ENCODE measurements at regions not wholly inside any gene's neighbourhood (a gene's known extent, or its start where the extent isn't known, plus 50 kb on each side); places are given as distances from the start of the nearest gene placed in this dataset.
A peak's percentile ranks its signal among the peaks of the same experiment; 100 is the strongest.

DNA sequence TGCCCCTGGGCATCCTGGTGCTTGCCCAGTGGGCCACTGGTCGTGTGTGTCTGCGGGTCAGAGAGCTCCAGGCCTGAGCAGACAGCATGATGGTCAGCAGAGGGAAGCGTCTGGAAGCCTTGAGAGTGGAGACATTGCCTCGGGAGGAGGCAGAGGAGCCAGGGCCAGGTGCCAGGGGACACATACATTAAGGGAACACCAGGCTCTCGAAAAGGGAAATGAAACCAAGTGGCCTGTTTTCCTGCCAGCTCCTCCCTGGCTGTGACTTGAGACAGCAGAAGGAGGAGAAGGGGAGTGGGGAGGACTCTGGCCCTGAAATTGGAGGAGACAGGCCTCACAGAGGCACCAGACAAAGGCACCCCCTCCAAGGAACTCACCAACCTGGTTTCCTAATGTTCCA lies 62.4 kb upstream of the LRP8 start:
- Histone ChIP-seq H3K36me3 (no peaks in the 10 kb centered on the region), H3K9me3 (peaks cover 0 to 2% (median 0%) of the 10 kb centered on the region in 4 donors), H3K27me3 (no peaks in the 10 kb centered on the region), H3K4me3 (no peak overlapping the region), H3K27ac (no peak overlapping the region), H3K4me1 (no peaks in the 10 kb centered on the region)
- 55 to 60% methylated on average over 5 of the region's 5 CpGs for WGBS, 2 donors
- peak; percentile 71 for DNase-seq
- TF ChIP-seq POLR2AphosphoS5 (IDR thresholded peaks at IDR 0.05) (no peak), POLR2A (IDR thresholded peaks at IDR 0.05) (no peak), EP300 (IDR thresholded peaks at IDR 0.05) (no peak)
- TF ChIP-seq, protein P1, sequence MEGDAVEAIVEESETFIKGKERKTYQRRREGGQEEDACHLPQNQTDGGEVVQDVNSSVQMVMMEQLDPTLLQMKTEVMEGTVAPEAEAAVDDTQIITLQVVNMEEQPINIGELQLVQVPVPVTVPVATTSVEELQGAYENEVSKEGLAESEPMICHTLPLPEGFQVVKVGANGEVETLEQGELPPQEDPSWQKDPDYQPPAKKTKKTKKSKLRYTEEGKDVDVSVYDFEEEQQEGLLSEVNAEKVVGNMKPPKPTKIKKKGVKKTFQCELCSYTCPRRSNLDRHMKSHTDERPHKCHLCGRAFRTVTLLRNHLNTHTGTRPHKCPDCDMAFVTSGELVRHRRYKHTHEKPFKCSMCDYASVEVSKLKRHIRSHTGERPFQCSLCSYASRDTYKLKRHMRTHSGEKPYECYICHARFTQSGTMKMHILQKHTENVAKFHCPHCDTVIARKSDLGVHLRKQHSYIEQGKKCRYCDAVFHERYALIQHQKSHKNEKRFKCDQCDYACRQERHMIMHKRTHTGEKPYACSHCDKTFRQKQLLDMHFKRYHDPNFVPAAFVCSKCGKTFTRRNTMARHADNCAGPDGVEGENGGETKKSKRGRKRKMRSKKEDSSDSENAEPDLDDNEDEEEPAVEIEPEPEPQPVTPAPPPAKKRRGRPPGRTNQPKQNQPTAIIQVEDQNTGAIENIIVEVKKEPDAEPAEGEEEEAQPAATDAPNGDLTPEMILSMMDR (IDR thresholded peaks at IDR 0.05): no peak
- intact Hi-C loops (cut with DNase I): no loop called here

DNA sequence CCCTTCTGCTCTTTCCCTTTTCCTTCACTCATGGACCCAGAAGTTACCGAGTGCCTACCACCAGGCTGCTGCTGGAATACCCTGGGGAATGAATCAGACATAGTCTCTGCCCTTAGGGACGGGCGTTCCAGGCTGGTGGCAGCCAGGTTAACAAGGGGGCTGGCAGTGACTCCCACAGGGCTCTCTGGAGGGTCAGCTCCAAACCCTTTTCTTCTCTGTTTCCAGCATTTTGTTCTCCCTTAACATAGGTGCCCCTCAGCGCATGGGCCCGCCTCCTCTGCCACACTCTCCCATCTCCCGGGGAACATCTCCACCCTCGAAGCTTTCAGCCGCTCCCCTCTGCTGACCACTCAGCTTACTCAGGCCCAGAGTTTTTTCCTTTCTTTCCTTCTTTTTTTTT lies 62.9 kb upstream of the LRP8 start:
- no peak overlapping the region for H3K27ac ChIP-seq
- TF ChIP-seq, protein P1 (IDR thresholded peaks at IDR 0.05): no peak
- TF ChIP-seq POLR2A (IDR thresholded peaks at IDR 0.05) (no peak), EP300 (IDR thresholded peaks at IDR 0.05) (no peak), POLR2AphosphoS5 (IDR thresholded peaks at IDR 0.05) (no peak)
- H3K27me3 ChIP-seq: peaks cover 0 to 2% (median 0%) of the 10 kb centered on the region in 3 donors
- no peaks in the 10 kb centered on the region for H3K4me1 ChIP-seq
- no peaks in the 10 kb centered on the region for H3K36me3 ChIP-seq
- 89 to 91% methylated on average over 8 of the region's 8 CpGs for WGBS, 2 donors
- no peak for DNase-seq
- intact Hi-C loops (cut with DNase I): no loop called here
- peaks cover 0 to 2% (median 0%) of the 10 kb centered on the region in 4 donors for H3K9me3 ChIP-seq
- no peak overlapping the region for H3K4me3 ChIP-seq

DNA sequence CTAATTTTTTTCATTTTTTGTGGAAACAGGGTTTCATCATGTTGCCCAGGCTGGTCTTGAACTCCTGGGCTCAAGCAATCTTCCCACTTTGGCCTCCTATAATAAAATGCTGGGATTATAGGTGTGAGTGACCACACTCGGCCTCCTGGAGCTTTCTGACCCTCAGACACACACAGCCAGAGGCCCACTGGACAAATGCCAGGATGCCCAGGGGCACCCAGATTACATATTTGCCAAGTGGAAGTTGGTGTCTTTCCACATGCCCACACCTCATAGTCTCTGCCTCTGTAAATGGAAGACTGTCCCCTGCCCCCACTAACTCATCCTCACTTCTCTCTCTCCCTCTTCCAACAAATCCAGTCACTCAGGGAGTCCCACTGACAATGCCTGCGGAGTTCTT lies 63.4 kb upstream of the LRP8 start:
- Histone ChIP-seq H3K4me1 (no peaks in the 10 kb centered on the region), H3K9me3 (peaks cover 0 to 2% (median 0%) of the 10 kb centered on the region in 4 donors), H3K27ac (no peak overlapping the region), H3K27me3 (peaks cover 0 to 6% (median 0%) of the 10 kb centered on the region in 3 donors), H3K4me3 (no peak overlapping the region), H3K36me3 (no peaks in the 10 kb centered on the region)
- WGBS, 2 donors: 66 to 78% methylated on average over 2 of the region's 2 CpGs
- intact Hi-C loops (cut with DNase I): no loop called here
- TF ChIP-seq POLR2A (IDR thresholded peaks at IDR 0.05) (no peak), POLR2AphosphoS5 (IDR thresholded peaks at IDR 0.05) (no peak)
- TF ChIP-seq, protein P1 (IDR thresholded peaks at IDR 0.05): no peak
- DNase-seq: no peak

DNA sequence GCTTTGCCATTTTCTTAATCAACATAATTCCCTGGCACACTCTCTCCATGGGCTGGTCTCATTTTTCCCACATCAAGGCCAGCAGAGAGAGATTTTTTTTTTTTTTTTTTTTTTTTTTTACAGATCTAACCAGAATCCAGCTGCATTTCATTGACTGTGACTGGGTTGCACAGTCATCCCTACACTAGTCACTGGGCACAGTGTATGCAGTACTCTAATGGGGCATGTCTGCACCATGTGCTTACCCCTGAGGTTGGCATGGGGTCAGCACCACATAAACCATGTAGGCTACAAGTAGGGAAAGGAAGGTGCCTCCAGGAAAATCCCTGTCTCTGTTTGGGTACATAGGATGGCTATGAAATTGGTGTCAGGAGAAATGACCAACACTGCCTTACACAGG lies 64.1 kb upstream of the LRP8 start:
- no peak overlapping the region for H3K4me3 ChIP-seq
- no peaks in the 10 kb centered on the region for H3K4me1 ChIP-seq
- H3K9me3 ChIP-seq: peaks cover 0 to 2% (median 0%) of the 10 kb centered on the region in 4 donors
- no peak for DNase-seq
- H3K36me3 ChIP-seq: no peaks in the 10 kb centered on the region
- TF ChIP-seq POLR2AphosphoS5 (IDR thresholded peaks at IDR 0.05) (no peak), EP300 (IDR thresholded peaks at IDR 0.05) (no peak), POLR2A (IDR thresholded peaks at IDR 0.05) (no peak)
- TF ChIP-seq, protein P1 (IDR thresholded peaks at IDR 0.05): no peak
- intact Hi-C loops (cut with DNase I): no loop called here
- H3K27me3 ChIP-seq: peaks cover 0 to 6% (median 0%) of the 10 kb centered on the region in 3 donors
- no peak overlapping the region for H3K27ac ChIP-seq

DNA sequence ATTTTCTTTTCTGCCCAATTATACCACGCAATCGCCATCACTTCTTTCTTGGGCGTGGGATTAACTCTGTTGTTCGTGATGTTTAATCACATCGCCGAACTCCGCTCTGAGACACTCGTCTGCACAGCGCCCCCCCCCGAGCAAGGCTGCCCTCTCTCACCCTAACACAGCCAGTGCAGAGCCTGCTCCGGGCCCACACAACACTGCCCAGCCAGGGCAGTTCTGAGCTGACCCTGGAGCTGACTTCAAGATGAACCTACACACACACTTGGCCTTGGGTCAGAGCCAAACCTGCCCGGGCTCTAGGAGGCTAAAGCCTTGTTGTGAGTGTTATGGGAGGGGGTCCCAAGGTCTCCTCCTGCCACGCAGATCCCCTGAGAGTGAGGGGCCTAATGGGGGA lies 64.6 kb upstream of the LRP8 start:
- peaks cover 0 to 6% (median 0%) of the 10 kb centered on the region in 3 donors for H3K27me3 ChIP-seq
- intact Hi-C loops (cut with DNase I): no loop called here
- 69 to 85% methylated on average over 13 of the region's 13 CpGs for WGBS, 2 donors
- H3K4me1 ChIP-seq: no peaks in the 10 kb centered on the region
- DNase-seq: no peak
- H3K36me3 ChIP-seq: no peaks in the 10 kb centered on the region
- no peaks in the 10 kb centered on the region for H3K9me3 ChIP-seq
- no peak overlapping the region for H3K27ac ChIP-seq
- TF ChIP-seq POLR2A (IDR thresholded peaks at IDR 0.05) (no peak), EP300 (IDR thresholded peaks at IDR 0.05) (no peak), POLR2AphosphoS5 (IDR thresholded peaks at IDR 0.05) (no peak)
- TF ChIP-seq, protein P1 (IDR thresholded peaks at IDR 0.05): no peak
- no peak overlapping the region for H3K4me3 ChIP-seq
